Mesendoderm (in vitro differentiated cells): ENCODE measurements at regions not wholly inside any gene's neighbourhood (a gene's known extent, or its start where the extent isn't known, plus 50 kb on each side); places are given as distances from the start of the nearest gene placed in this dataset.

Experiments used
- DNase-seq: peaks from one replicate; pipeline ENCODE4 v3.0.0; 2013
- H2AK5ac ChIP-seq: 2 replicates; pipeline ENCODE4 v1.6.1; 2013; ENCODE audit warnings: low read length, inconsistent platforms
- H2BK120ac ChIP-seq: 2 replicates; pipeline ENCODE4 v1.6.1; 2013; ENCODE audit warnings: low read depth, mild to moderate bottlenecking, low read length, moderate library complexity, mixed read lengths
- H2BK15ac ChIP-seq: replicated peaks from 2 replicates; pipeline ENCODE4 v1.6.1; 2013; ENCODE audit warnings: low read depth, mild to moderate bottlenecking, moderate library complexity
- H2BK5ac ChIP-seq: 2 replicates; pipeline ENCODE4 v1.6.1; 2013; ENCODE audit warnings: low read length, inconsistent platforms
- H3K18ac ChIP-seq: 2 replicates; pipeline ENCODE4 v1.6.1; 2013; ENCODE audit warnings: mild to moderate bottlenecking, low read length, mixed read lengths
- H3K23ac ChIP-seq: one replicate; pipeline ENCODE4 v1.6.1; 2013; ENCODE audit warnings: low read length
- H3K27ac ChIP-seq: 2 replicates; pipeline ENCODE4 v1.5.1; 2013; ENCODE audit warnings: low read depth, mild to moderate bottlenecking, inconsistent platforms, low read length, moderate library complexity
- H3K27me3 ChIP-seq: 2 replicates; pipeline ENCODE4 v1.6.1; 2013; ENCODE audit warnings: low read length, control low read depth, mild to moderate bottlenecking, inconsistent platforms; ENCODE audit not compliant: insufficient read depth, poor library complexity
- H3K36me3 ChIP-seq: 2 replicates; pipeline ENCODE4 v1.6.1; 2013; ENCODE audit warnings: low read length, inconsistent platforms; ENCODE audit not compliant: control insufficient read depth, insufficient read depth
- H3K4ac ChIP-seq: one replicate; pipeline ENCODE4 v1.6.1; 2013; ENCODE audit warnings: low read depth, mild to moderate bottlenecking, low read length, moderate library complexity
- H3K4me1 ChIP-seq: 2 replicates; pipeline ENCODE4 v1.6.1; 2013; ENCODE audit warnings: low read depth, low read length, inconsistent platforms; ENCODE audit not compliant: control insufficient read depth
- H3K4me2 ChIP-seq: 2 replicates; pipeline ENCODE4 v1.6.1; 2013; ENCODE audit warnings: low read length
- H3K4me3 ChIP-seq: 2 replicates; pipeline ENCODE4 v1.5.1; 2013; ENCODE audit warnings: mild to moderate bottlenecking, low read length
- H3K56ac ChIP-seq: one replicate; pipeline ENCODE4 v1.6.1; 2013; ENCODE audit warnings: low read length
- H3K79me1 ChIP-seq: 2 replicates; pipeline ENCODE4 v1.6.1; 2013; ENCODE audit warnings: low read length, inconsistent platforms
- H3K79me2 ChIP-seq: 2 replicates; pipeline ENCODE4 v1.6.1; 2013; ENCODE audit warnings: mild to moderate bottlenecking, low read length; ENCODE audit not compliant: control insufficient read depth, insufficient read depth
- H3K9ac ChIP-seq: 2 replicates; pipeline ENCODE4 v1.6.1; 2013; ENCODE audit warnings: low read length, inconsistent platforms
- H4K5ac ChIP-seq: one replicate; pipeline ENCODE4 v1.6.1; 2013; ENCODE audit warnings: low read length
- H4K8ac ChIP-seq: one replicate; pipeline ENCODE4 v1.6.1; 2013; ENCODE audit warnings: low read depth, mild to moderate bottlenecking, control low read depth, low read length, moderate library complexity
- WGBS: extraction: QIAGEN DNeasy Blood & Tissue Kit; methylation state at CpG from one replicate; pipeline ENCODE4 v1.1.7; 2013; ENCODE audit warnings: low lambda C conversion rate, missing lambda C conversion rate; ENCODE audit not compliant: insufficient coverage; ENCODE audit errors: extremely low coverage; 5-methylcytosine and 5-hydroxymethylcytosine counted together

GRCh38 chr11:45094958-45095690 lies 51.3 kb upstream of the PRDM11 start:
- no peak overlapping the region for H2AK5ac ChIP-seq
- no peak overlapping the region for H2BK120ac ChIP-seq
- H3K79me1 ChIP-seq: no peaks in the 10 kb centered on the region
- H3K4ac ChIP-seq: no peak overlapping the region
- H3K18ac ChIP-seq: no peak overlapping the region
- no peaks in the 10 kb centered on the region for H3K79me2 ChIP-seq
- WGBS: no CpG with 5 or more reads among the region's 10 CpGs
- no peak overlapping the region for H3K23ac ChIP-seq
- H3K4me3 ChIP-seq: no peak overlapping the region
- H3K27ac ChIP-seq: no peak overlapping the region
- no peak overlapping the region for H4K8ac ChIP-seq
- peak overlapping the region; percentile 25 for H3K56ac ChIP-seq
- H3K36me3 ChIP-seq: no peaks in the 10 kb centered on the region
- no peak overlapping the region for H4K5ac ChIP-seq
- H2BK15ac ChIP-seq: no peak overlapping the region
- H3K4me1 ChIP-seq: peaks cover 3% of the 10 kb centered on the region
- no peak overlapping the region for H3K4me2 ChIP-seq
- no peaks in the 10 kb centered on the region for H3K27me3 ChIP-seq
- H3K9ac ChIP-seq: no peak overlapping the region
- no peak for DNase-seq
- no peak overlapping the region for H2BK5ac ChIP-seq

- no peak overlapping the region for H3K4ac ChIP-seq
- no peak overlapping the region for H3K56ac ChIP-seq
- H3K4me2 ChIP-seq: no peak overlapping the region
- no peak overlapping the region for H3K9ac ChIP-seq
- H2BK5ac ChIP-seq: no peak overlapping the region
- no peaks in the 10 kb centered on the region for H3K36me3 ChIP-seq
- no peaks in the 10 kb centered on the region for H3K79me1 ChIP-seq
- no peak overlapping the region for H2BK120ac ChIP-seq
- no peak overlapping the region for H3K18ac ChIP-seq
- no peak overlapping the region for H3K4me3 ChIP-seq
- WGBS: no CpG with 5 or more reads among the region's 6 CpGs
- H3K27me3 ChIP-seq: no peaks in the 10 kb centered on the region
- H3K79me2 ChIP-seq: no peaks in the 10 kb centered on the region
- peaks cover 3% of the 10 kb centered on the region for H3K4me1 ChIP-seq
- no peak overlapping the region for H4K8ac ChIP-seq
- H2BK15ac ChIP-seq: no peak overlapping the region
- DNase-seq: no peak
- H3K23ac ChIP-seq: no peak overlapping the region
- H2AK5ac ChIP-seq: no peak overlapping the region
- no peak overlapping the region for H3K27ac ChIP-seq
- H4K5ac ChIP-seq: no peak overlapping the region
Measured at GRCh38 chr11:45095691-45096010, 50.8 kb upstream of the PRDM11 start.

- Histone ChIP-seq H2AK5ac (no peak overlapping the region), H3K4me1 (peaks cover 3% of the 10 kb centered on the region), H4K8ac (no peak overlapping the region), H3K36me3 (no peaks in the 10 kb centered on the region), H3K27ac (no peak overlapping the region), H3K56ac (no peak overlapping the region), H3K4ac (no peak overlapping the region), H2BK5ac (no peak overlapping the region), H3K27me3 (no peaks in the 10 kb centered on the region), H2BK120ac (no peak overlapping the region), H3K4me3 (no peak overlapping the region), H3K79me1 (no peaks in the 10 kb centered on the region), H4K5ac (no peak overlapping the region), H3K79me2 (no peaks in the 10 kb centered on the region), H3K9ac (no peak overlapping the region), H2BK15ac (no peak overlapping the region), H3K18ac (no peak overlapping the region), H3K4me2 (no peak overlapping the region), H3K23ac (no peak overlapping the region)
- WGBS: no CpG with 5 or more reads among the region's 4 CpGs
- no peak for DNase-seq
Measured at GRCh38 chr11:45096636-45097035, 49.8 kb upstream of the PRDM11 start.
